Right lobe of liver (tissue), 6 donors: ENCODE measurements at regions not wholly inside any gene's neighbourhood (a gene's known extent, or its start where the extent isn't known, plus 50 kb on each side); places are given as distances from the start of the nearest gene placed in this dataset.
A peak's percentile ranks its signal among the peaks of the same experiment; 100 is the strongest.
"Not testable (repeated sequence)": the region's sequence is repeated elsewhere in the genome, so short reads cannot be mapped to it uniquely, and the experiment has no call there.

ENCODE experiments used
- ATAC-seq, 4 donors: fragments of 200-7000 bp; cut with Tn5 transposase; one replicate each; pipeline ENCODE4 v1.9.1; 2020; ENCODE audit warnings: mild to moderate bottlenecking in 4 of 4, moderate library complexity in 4 of 4
- DNase-seq, 3 donors: peaks; one replicate each; pipeline ENCODE4 v3.0.0-alpha.2; 2020
- H3K27ac ChIP-seq, 3 donors: fragments of 200-600 bp; one replicate each; pipeline ENCODE4 v1.8.0; 2022
- H3K27me3 ChIP-seq, 2 donors: fragments of 200-600 bp; one replicate each; pipeline ENCODE4 v1.8.0; 2022
- H3K36me3 ChIP-seq, 4 donors: fragments of 200-600 bp; sonication (generic) in 1 of 4; one replicate each; pipeline versions ENCODE4 v1.5.1 to v1.8.0; 2017 to 2022; ENCODE audit warnings: control low read depth in 1 of 4
- H3K4me1 ChIP-seq, 4 donors: fragments of 200-600 bp; sonication (generic) in 1 of 4; one replicate each; pipeline versions ENCODE4 v1.5.1 to v1.8.0; 2017 to 2022; ENCODE audit warnings: control low read depth in 1 of 4
- H3K4me3 ChIP-seq, 3 donors: fragments of 200-600 bp; one replicate each; pipeline ENCODE4 v1.8.0; 2022
- H3K9me3 ChIP-seq, 4 donors: fragments of 200-600 bp; sonication (generic) in 1 of 4; one replicate each; pipeline versions ENCODE4 v1.5.1 to v1.8.0; 2017 to 2022; ENCODE audit warnings: control low read depth in 1 of 4
- CTCF ChIP-seq, 4 donors: fragments of 200-600 bp in 3 of 4; fragments of 450-650 bp in 1 of 4; IDR thresholded peaks; one replicate each; pipeline versions ENCODE4 v1.5.1 to v1.8.0; 2016 to 2022; ENCODE audit warnings: antibody characterized with exemption in 4 of 4, mild to moderate bottlenecking in 2 of 4
- POLR2A ChIP-seq: fragments of 450-650 bp; IDR thresholded peaks from one replicate; pipeline ENCODE4 v1.6.1; 2017; ENCODE audit warnings: antibody characterized with exemption, mild to moderate bottlenecking
- WGBS: methylation state at CpG from one replicate; pipeline ENCODE4 v1.1.6; 2018; ENCODE audit warnings: low coverage, low lambda C conversion rate; ENCODE audit not compliant: insufficient coverage; ENCODE audit errors: missing lambda C conversion rate; 5-methylcytosine and 5-hydroxymethylcytosine counted together
- intact Hi-C, 2 donors: fragments of 100-400 bp; cut with DNase I; formaldehyde crosslinking; loops; one replicate each; pipeline versions ENCODE4 v1.11.2 to v1.14.1; 2022
- donor health status: DM: no; HTN: yes; CAD: no.
- donor health status: DM: no; HTN: no; CAD: no.
- donor health status: DM: no; HTN: no; CAD: no.
- donor health status: DM: no; HTN: yes; CAD: no.
- donor health status: DM: no; HTN: yes; CAD: no.

DNA sequence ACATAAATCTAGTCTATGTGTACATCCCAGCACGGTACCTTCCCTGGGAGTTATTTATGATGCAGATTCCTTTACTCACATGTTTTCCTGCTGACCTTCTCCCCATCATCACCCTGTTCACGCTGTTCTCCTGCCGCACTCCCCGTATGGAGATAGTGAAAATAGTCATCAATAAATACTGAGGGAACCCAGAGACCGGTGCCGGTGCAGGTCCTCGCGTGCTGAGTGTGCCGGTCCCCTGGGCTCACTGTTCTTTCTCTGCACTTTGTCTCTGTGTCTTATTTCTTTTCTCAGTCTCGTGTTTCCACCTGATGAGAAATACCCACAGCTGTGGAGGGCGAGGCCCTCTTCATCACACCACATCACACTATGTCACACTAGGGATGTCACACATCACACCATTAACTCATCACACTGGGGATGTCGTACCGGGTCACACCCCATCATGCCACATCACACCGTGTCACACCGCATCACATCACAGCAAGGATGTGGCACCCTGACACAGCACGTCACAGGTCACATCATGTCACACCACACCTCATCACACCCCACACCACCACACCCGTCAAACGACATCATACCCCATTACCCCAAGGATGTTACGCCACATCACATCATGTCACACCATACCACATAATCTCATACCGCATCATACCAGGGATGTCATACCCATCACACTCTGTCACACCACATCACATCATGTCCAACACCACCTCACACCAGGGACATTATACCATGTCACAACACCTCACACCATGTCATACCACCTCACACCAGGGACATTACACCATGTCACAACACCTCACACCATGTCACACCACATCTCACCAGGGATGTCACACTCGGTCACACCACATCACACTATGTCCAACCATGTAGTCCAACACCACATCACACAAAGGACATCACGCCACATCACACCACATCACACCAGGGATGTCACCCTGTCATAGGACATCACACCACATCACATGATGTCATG, 207.0 kb downstream of the TMEM121 start:
- DNase-seq = no peak
- H3K9me3 ChIP-seq = no peaks in the 10 kb centered on the region
- ATAC-seq = no peak
- no peak for TF ChIP-seq CTCF (IDR thresholded peaks at IDR 0.05)
- TF ChIP-seq POLR2A = no peak
- H3K27ac ChIP-seq = no peak overlapping the region
- H3K4me3 ChIP-seq = no peak overlapping the region
- intact Hi-C loops = no loop called here
- no peaks in the 10 kb centered on the region for H3K36me3 ChIP-seq
- no peaks in the 10 kb centered on the region for H3K27me3 ChIP-seq
- WGBS = 73% methylated on average over 22 of the region's 22 CpGs
- H3K4me1 ChIP-seq = no peaks in the 10 kb centered on the region

DNA sequence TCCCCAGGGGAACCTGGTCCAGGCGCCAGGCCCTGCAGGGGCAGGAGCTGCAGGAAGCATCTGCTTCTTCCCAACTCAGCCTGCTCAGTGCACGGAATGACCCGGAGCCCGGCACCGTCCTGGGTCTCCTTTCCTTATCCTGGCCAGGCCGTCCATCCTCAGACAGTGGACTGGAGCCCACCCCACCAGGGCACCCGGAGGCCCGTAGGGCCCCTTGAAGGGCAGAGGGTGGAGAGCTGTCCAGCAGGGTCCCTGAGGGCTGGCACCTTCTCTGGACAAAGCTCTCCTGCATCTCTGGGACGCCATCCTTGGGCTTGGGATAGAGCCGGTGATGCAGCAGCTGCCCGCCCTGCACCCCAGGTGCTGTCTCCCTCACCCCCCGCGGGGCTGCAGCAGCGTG, 207.9 kb downstream of the TMEM121 start:
- H3K27ac ChIP-seq, H3K4me1 ChIP-seq, H3K36me3 ChIP-seq, intact Hi-C loops, DNase-seq, H3K27me3 ChIP-seq, H3K4me3 ChIP-seq, H3K9me3 ChIP-seq: not testable (repeated sequence)
- peak in 2 of 4 donors; percentile 29 to 46 for ATAC-seq
- WGBS = 33% methylated on average over 1 of the region's 14 CpGs

DNA sequence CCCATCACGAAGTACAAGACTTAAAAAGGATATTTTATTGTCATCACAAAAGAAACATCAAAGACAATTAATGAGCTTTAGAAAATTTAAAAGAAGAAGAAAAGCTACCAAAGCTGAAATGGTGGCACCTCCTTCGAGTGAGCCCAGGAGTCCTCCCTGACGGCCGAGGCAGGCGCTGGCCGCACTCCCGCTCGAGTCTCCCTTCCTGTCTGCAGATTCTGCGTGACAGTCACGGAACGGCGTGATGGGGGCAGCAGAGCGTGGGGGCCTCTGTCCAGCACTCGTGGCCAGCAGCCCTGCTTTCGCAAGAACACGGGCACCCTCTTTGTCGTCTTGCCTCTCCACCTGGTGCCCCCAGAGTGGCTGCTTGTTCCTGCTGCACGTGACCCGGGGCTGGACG, 209.9 kb downstream of the TMEM121 start:
- intact Hi-C loops, H3K4me3 ChIP-seq, DNase-seq, H3K36me3 ChIP-seq, ATAC-seq, H3K4me1 ChIP-seq, H3K27ac ChIP-seq, H3K27me3 ChIP-seq, H3K9me3 ChIP-seq: not testable (repeated sequence)
- no CpG with 5 or more reads among the region's 20 CpGs for WGBS

- Histone ChIP-seq H3K36me3 (no peaks in the 10 kb centered on the region), H3K9me3 (no peaks in the 10 kb centered on the region), H3K4me1 (no peaks in the 10 kb centered on the region), H3K4me3 (no peak overlapping the region), H3K27ac (no peak overlapping the region), H3K27me3 (no peaks in the 10 kb centered on the region)
- TF ChIP-seq POLR2A (no peak), CTCF (IDR thresholded peaks at IDR 0.05) (no peak)
- 39% methylated on average over 3 of the region's 17 CpGs for WGBS
- DNase-seq (no peak), ATAC-seq (peak in 2 of 4 donors; percentile 43 to 56)
- intact Hi-C loops = no loop called here
These were observed 211.3 kb downstream of the TMEM121 start for GRCh38 chr14:105737504-105738246.

- Histone ChIP-seq H3K36me3 (no peaks in the 10 kb centered on the region), H3K27ac (no peak overlapping the region), H3K27me3 (no peaks in the 10 kb centered on the region), H3K4me3 (no peak overlapping the region), H3K4me1 (no peaks in the 10 kb centered on the region), H3K9me3 (no peaks in the 10 kb centered on the region)
- DNase-seq (no peak), ATAC-seq (no peak)
- intact Hi-C loops = no loop called here
- TF ChIP-seq CTCF (IDR thresholded peaks at IDR 0.05) = no peak
- TF ChIP-seq POLR2A = no peak
- WGBS = 81% methylated on average over 8 of the region's 8 CpGs
These were observed 212.3 kb downstream of the TMEM121 start for GRCh38 chr14:105738638-105739037.
